ENCODE measurements at regions not wholly inside any gene's neighbourhood (a gene's known extent, or its start where the extent isn't known, plus 50 kb on each side); places are given as distances from the start of the nearest gene placed in this dataset.

- peak overlapping the region in 1 of 2 experiments; percentile 65; a peak in 1 of 4 replicates for H3K27ac ChIP-seq (ENCODE audit: low read depth in 2 of 2, low read length in 1 of 2)
- POLR2A ChIA-PET: no interaction called here
- no peak for DNase-seq
- H3K9me3 ChIP-seq: no peaks in the 10 kb centered on the region
- H3F3A ChIP-seq (replicated peaks; ENCODE audit: insufficient read depth): no peaks in the 10 kb centered on the region
- H3K4me2 ChIP-seq: peak overlapping the region; percentile 7; the same call in 1 of the 2 replicates
- no peak for TF ChIP-seq EP300 (IDR thresholded peaks at IDR 0.05; ENCODE audit: borderline replicate concordance in 1 of 2, low read depth in 1 of 2, low read length in 1 of 2)
- CTCF ChIA-PET: no interaction called here
- H3K9me2 ChIP-seq: no peaks in the 10 kb centered on the region
- H3K4me1 ChIP-seq (ENCODE audit: control insufficient read depth in 1 of 2, insufficient read depth in 2 of 2, low read depth in 1 of 2, low read length in 1 of 2): no peaks in the 10 kb centered on the region; a peak in 1 of 4 replicates
- no peaks in the 10 kb centered on the region for H4K20me1 ChIP-seq (ENCODE audit: insufficient read depth)
- no peak overlapping the region for H3K4me3 ChIP-seq (ENCODE audit: low read depth in 2 of 2, low read length in 1 of 2)
- H3K27me3 ChIP-seq (ENCODE audit: insufficient read depth): no peaks in the 10 kb centered on the region
- no peaks in the 10 kb centered on the region for H3K36me3 ChIP-seq (replicated peaks in 1 of 2; ENCODE audit: control insufficient read depth in 1 of 2, insufficient read depth in 2 of 2, low read length in 1 of 2)
- WGBS (ENCODE audit: low lambda C conversion rate): 86% methylated on average over 1 of the region's 1 CpG
- 0 out of 2 replicates have a peak overlapping the region, but pooled peaks have one; percentile 1 for H2AFZ ChIP-seq (ENCODE audit: low read depth)
- H3K9ac ChIP-seq: no peak overlapping the region
- no peaks in the 10 kb centered on the region for H3K79me2 ChIP-seq (ENCODE audit: insufficient read depth)
Measured at GRCh38 chr20:11090751-11091150, 417.0 kb upstream of the JAG1 start.

GRCh38 chr20:11091511-11091910 lies 417.7 kb upstream of the JAG1 start:
- no peak for TF ChIP-seq USF2 (IDR thresholded peaks at IDR 0.05; ENCODE audit: borderline replicate concordance, low read depth, low read length)
- TF ChIP-seq REST (IDR thresholded peaks at IDR 0.05; ENCODE audit: low read depth, low read length): no peak
- no peak for TF ChIP-seq ELF1 (IDR thresholded peaks at IDR 0.05)
- TF ChIP-seq FOXJ3 (CRISPR knock-in tag; IDR thresholded peaks at IDR 0.05): no peak
- no peak for TF ChIP-seq JUND (IDR thresholded peaks at IDR 0.05)
- no peak for TF ChIP-seq YY1 (IDR thresholded peaks at IDR 0.05; ENCODE audit: low read depth)
- TF ChIP-seq EP300 (IDR thresholded peaks at IDR 0.05; ENCODE audit: borderline replicate concordance in 1 of 2, low read depth in 1 of 2, low read length in 1 of 2): no peak
- no peak for TF ChIP-seq IRF3 (IDR thresholded peaks at IDR 0.05; ENCODE audit: low read depth, low read length)
- peak; percentile 46; the same call in 1 of the 2 replicates for TF ChIP-seq TCF12 (IDR thresholded peaks at IDR 0.05)
- TF ChIP-seq GATA2 (CRISPR knock-in tag; IDR thresholded peaks at IDR 0.05): no peak
- TF ChIP-seq RAD21 (IDR thresholded peaks at IDR 0.05; ENCODE audit: low read length): no peak
- no peak for TF ChIP-seq USF1 (IDR thresholded peaks at IDR 0.05; ENCODE audit: borderline replicate concordance, low read depth)
- TF ChIP-seq NRF1 (IDR thresholded peaks at IDR 0.05; ENCODE audit: low read depth, low read length): no peak
- TF ChIP-seq, protein P1, sequence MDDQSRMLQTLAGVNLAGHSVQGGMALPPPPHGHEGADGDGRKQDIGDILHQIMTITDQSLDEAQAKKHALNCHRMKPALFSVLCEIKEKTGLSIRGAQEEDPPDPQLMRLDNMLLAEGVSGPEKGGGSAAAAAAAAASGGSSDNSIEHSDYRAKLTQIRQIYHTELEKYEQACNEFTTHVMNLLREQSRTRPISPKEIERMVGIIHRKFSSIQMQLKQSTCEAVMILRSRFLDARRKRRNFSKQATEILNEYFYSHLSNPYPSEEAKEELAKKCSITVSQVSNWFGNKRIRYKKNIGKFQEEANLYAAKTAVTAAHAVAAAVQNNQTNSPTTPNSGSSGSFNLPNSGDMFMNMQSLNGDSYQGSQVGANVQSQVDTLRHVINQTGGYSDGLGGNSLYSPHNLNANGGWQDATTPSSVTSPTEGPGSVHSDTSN (IDR thresholded peaks at IDR 0.05): peak; percentile 24; the same call in 1 of the 2 replicates
- no peak overlapping the region for H2AFZ ChIP-seq (ENCODE audit: low read depth)
- DNase-seq: no peak
- H3K79me2 ChIP-seq (ENCODE audit: insufficient read depth): no peaks in the 10 kb centered on the region
- CTCF ChIA-PET: interaction anchor here (0.9 kb wide), 1 partner anchor 11 kb away, joined by 3 read pairs; no protein-coding TSS in a partner anchor
- POLR2A ChIA-PET: no interaction called here
- no peaks in the 10 kb centered on the region for H3K9me2 ChIP-seq
- H3K36me3 ChIP-seq (replicated peaks in 1 of 2; ENCODE audit: control insufficient read depth in 1 of 2, insufficient read depth in 2 of 2, low read length in 1 of 2): no peaks in the 10 kb centered on the region
- no peaks in the 10 kb centered on the region for H3K27me3 ChIP-seq (ENCODE audit: insufficient read depth)
- no peak overlapping the region for H3K9ac ChIP-seq
- H3K9me3 ChIP-seq: no peaks in the 10 kb centered on the region
- H4K20me1 ChIP-seq (ENCODE audit: insufficient read depth): no peaks in the 10 kb centered on the region
- H3K27ac ChIP-seq (ENCODE audit: low read depth in 2 of 2, low read length in 1 of 2): peak overlapping the region in 1 of 2 experiments; percentile 65; a peak in 3 of 4 replicates
- WGBS (ENCODE audit: low lambda C conversion rate): 76% methylated on average over 1 of the region's 1 CpG
- no peak overlapping the region for H3K4me3 ChIP-seq (ENCODE audit: low read depth in 2 of 2, low read length in 1 of 2)
- H3K4me2 ChIP-seq: peak overlapping the region; percentile 7; the same call in 1 of the 2 replicates
- H3K4me1 ChIP-seq (ENCODE audit: control insufficient read depth in 1 of 2, insufficient read depth in 2 of 2, low read depth in 1 of 2, low read length in 1 of 2): no peaks in the 10 kb centered on the region; a peak in 1 of 4 replicates
- no peaks in the 10 kb centered on the region for H3F3A ChIP-seq (replicated peaks; ENCODE audit: insufficient read depth)
